ENCODE measurements at regions not wholly inside any gene's neighbourhood (a gene's known extent, or its start where the extent isn't known, plus 50 kb on each side); places are given as distances from the start of the nearest gene placed in this dataset.

DNA sequence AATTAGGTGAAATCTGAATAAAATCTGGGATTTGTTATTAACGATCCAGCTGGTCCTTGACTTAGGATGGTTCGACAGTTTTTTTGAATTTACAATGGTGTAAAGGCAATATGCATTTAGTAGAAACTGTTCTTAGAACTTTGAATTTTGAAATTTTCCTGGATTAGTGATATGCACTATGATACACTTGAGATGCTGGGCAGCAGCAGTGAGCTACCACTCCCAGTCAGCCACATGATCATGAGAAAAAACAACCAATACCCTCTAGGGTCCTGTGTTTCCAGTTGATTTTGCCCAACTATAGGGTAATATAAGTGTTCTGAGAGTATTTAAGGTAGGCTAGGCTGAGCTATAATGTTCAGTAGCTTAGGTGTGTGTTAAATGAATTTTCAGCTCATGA, 303.7 kb downstream of the GPAT3 start:
- no peak for FAIRE-seq
- no peak for TF ChIP-seq TAF1 (IDR thresholded peaks at IDR 0.05; ENCODE audit: low read depth, low read length)
- no peak for TF ChIP-seq POLR2AphosphoS5 (IDR thresholded peaks at IDR 0.05; ENCODE audit: low read depth, low read length)
- TF ChIP-seq PAX5 (IDR thresholded peaks at IDR 0.05; ENCODE audit: insufficient read depth, low read length, severe bottlenecking), result no peak
- TF ChIP-seq SPI1 (IDR thresholded peaks at IDR 0.05; ENCODE audit: low read depth, low read length), result no peak
- TF ChIP-seq POU2F2 (IDR thresholded peaks at IDR 0.05; ENCODE audit: low read depth, low read length), result no peak
- TF ChIP-seq POLR2A (IDR thresholded peaks at IDR 0.05; ENCODE audit: low read depth, low read length), result no peak
- DNase-seq (ENCODE audit: insufficient read length, low spot score), result no peak

DNA sequence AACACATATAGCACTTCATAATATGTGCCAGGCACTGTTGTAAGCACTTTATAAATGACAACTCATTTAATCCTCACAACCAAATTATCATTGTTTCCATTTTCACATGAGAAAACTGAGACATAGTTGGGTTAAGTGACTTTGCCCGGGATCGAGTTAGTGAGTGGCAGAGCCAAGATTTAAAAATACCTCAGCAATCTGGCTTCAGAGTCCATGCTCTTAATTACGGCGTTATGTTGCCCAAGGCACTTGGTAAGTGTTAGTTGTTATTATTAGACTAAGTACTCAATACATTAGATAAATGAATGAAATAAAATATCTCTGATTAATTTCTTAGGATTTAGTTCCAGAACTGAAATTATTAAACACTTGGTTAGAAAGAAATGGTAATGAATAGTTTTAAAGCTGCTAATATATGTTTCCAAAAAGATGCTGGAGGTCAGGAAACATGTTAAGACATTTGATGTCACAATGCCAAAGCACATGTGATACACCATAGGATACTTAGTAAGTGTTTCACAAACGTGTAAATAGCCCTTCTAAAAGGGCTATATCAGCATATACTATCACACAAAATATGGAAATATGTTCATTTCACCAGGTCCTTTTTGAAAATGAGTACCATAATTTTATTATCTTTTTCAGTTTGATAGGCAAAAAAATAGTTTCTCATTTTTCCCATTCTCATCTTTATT, 301.9 kb downstream of the GPAT3 start:
- DNase-seq (ENCODE audit: insufficient read length, low spot score), result no peak
- TF ChIP-seq PAX5 (IDR thresholded peaks at IDR 0.05; ENCODE audit: insufficient read depth, low read length, severe bottlenecking) (no peak), SPI1 (IDR thresholded peaks at IDR 0.05; ENCODE audit: low read depth, low read length) (no peak), POLR2A (IDR thresholded peaks at IDR 0.05; ENCODE audit: low read depth, low read length) (no peak), POU2F2 (IDR thresholded peaks at IDR 0.05; ENCODE audit: low read depth, low read length) (no peak), TAF1 (IDR thresholded peaks at IDR 0.05; ENCODE audit: low read depth, low read length) (no peak), POLR2AphosphoS5 (IDR thresholded peaks at IDR 0.05; ENCODE audit: low read depth, low read length) (no peak)
- no peak for FAIRE-seq

DNA sequence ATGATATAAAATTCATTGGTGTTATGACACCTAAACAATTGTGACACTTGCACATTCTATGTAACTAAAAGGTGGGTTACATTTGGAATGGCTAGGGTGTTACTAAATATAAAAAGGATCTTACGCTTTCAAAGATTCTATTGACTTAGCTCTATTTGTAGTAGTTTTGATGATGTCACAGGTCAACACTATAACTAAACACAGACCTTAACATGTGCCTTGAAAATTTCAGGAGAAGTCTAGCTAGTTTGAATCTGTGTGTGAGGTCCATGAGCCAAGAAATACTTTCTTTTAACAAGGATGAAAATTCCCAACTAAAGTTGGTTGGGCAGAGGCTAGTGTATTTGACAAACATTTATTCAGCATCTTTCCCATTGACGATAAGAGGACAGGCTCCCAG, 298.0 kb downstream of the GPAT3 start:
- FAIRE-seq (no peak), DNase-seq (ENCODE audit: insufficient read length, low spot score) (no peak)
- TF ChIP-seq POU2F2 (IDR thresholded peaks at IDR 0.05; ENCODE audit: low read depth, low read length), result no peak

DNA sequence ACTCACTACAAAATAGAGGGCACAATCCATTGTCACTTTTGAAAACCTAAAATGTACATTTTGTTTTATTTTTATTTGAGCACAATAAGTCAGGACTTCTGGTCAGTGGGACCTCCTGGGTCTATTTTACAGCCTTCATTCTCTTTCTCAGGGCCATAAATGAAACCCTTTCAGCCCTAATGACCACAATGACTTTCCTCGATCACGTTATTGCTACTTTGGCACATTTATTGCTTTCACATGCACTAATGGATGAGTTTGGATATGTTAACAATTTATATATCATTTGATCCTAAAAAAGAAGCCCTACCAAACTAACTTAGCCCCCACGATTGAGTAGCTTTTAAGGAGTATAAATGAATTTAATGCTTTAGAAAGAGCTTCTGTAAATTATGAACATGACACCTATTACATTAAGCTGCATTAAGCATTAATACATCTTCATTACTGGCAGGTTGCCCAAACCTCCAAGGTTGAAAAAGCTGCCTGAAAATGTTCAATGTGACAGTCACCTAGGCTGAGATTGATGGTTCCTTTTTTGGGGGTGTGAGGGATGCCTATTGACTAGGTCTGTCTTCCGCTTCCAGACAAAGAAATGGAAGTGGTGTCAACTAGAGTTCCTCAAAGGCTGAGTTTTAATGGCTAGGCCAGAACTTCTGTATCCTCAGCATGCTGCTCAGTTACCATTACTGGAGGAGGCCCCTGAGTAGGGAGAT, 296.4 kb downstream of the GPAT3 start:
- DNase-seq (ENCODE audit: insufficient read length, low spot score) (no peak), FAIRE-seq (no peak)
- no peak for TF ChIP-seq POLR2AphosphoS5 (IDR thresholded peaks at IDR 0.05; ENCODE audit: low read depth, low read length)
- no peak for TF ChIP-seq PAX5 (IDR thresholded peaks at IDR 0.05; ENCODE audit: insufficient read depth, low read length, severe bottlenecking)
- no peak for TF ChIP-seq SPI1 (IDR thresholded peaks at IDR 0.05; ENCODE audit: low read depth, low read length)
- no peak for TF ChIP-seq TAF1 (IDR thresholded peaks at IDR 0.05; ENCODE audit: low read depth, low read length)
- TF ChIP-seq POLR2A (IDR thresholded peaks at IDR 0.05; ENCODE audit: low read depth, low read length), result no peak
- no peak for TF ChIP-seq POU2F2 (IDR thresholded peaks at IDR 0.05; ENCODE audit: low read depth, low read length)

DNA sequence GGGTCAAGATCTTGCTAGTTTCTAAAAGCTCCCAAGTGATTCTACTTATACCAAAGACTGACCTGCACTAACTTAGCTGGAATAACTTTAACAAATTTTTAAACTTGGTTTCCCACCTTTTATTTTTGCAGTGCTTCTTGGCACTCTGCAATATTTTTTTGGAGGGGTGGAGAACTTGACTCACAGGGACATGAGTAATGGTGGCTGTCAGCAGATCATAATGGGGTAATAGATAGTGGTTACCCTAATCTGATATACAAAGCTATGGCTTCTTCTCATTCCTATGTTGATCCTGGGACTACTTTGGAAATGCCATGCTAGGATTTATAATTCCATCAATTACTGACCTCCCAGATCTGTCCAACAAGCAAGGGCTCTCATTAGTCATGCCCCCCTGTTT, 295.7 kb downstream of the GPAT3 start:
- no peak for TF ChIP-seq POU2F2 (IDR thresholded peaks at IDR 0.05; ENCODE audit: low read depth, low read length)
- no peak for TF ChIP-seq TAF1 (IDR thresholded peaks at IDR 0.05; ENCODE audit: low read depth, low read length)
- TF ChIP-seq PAX5 (IDR thresholded peaks at IDR 0.05; ENCODE audit: insufficient read depth, low read length, severe bottlenecking), result no peak
- no peak for TF ChIP-seq SPI1 (IDR thresholded peaks at IDR 0.05; ENCODE audit: low read depth, low read length)
- TF ChIP-seq POLR2A (IDR thresholded peaks at IDR 0.05; ENCODE audit: low read depth, low read length), result no peak
- TF ChIP-seq POLR2AphosphoS5 (IDR thresholded peaks at IDR 0.05; ENCODE audit: low read depth, low read length), result no peak
- no peak for FAIRE-seq
- DNase-seq (ENCODE audit: insufficient read length, low spot score), result no peak

DNA sequence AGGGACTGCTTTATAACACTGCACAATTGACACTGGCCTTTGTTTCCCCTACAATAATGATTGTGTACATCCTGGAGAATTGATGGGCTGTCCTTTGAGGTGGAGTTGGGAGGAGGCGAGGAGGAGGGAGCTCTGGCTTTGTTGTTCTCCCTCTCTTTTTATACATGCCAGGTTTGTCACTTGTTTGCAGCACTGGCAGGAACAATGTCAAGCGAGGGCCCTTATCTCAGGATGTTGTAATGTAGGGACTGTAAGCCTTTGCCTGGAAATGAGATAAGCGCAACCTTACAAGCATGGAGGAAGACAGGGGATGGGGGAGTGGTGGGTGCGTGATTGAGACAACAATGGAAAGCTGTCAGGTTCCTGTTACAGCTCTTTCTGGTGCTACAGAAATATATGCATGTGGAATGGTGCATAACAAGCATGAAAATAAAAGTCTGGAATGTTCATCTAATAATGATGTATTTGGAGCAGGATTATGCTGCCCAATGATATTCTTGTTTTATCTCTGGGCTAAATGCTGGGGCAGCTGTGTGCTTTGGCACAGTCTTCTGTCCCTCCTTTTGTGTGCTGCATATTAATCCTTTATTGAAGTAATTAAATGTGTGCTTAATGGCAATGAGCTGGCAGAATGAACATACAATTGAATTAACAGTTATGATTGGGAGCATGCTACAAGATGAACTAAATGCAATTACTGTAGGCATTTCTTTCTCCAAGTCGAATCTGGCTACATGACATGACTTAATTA, 294.4 kb downstream of the GPAT3 start:
- no peak for TF ChIP-seq PAX5 (IDR thresholded peaks at IDR 0.05; ENCODE audit: insufficient read depth, low read length, severe bottlenecking)
- DNase-seq (ENCODE audit: insufficient read length, low spot score), result no peak
- no peak for FAIRE-seq

DNA sequence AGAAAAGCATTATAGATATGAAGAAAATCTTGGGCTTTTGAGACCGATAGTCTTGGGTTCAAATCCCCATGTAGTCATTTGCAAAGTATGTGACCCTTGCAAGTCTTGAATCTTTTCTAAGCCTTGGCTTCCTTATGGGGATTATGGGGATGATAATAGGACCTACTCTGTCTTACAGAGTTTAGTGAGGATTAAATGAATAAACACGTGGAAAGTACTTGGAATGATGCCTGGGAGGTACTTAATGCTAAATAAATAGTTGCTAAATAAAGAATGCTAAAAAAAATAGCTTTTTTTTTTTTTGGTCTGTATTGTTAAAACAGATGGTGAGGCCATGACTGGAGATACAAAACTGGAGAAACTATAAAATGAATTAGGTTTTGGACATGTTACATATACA, 292.7 kb downstream of the GPAT3 start:
- no peak for DNase-seq (ENCODE audit: insufficient read length, low spot score)
- no peak for TF ChIP-seq POLR2AphosphoS5 (IDR thresholded peaks at IDR 0.05; ENCODE audit: low read depth, low read length)
- no peak for TF ChIP-seq TAF1 (IDR thresholded peaks at IDR 0.05; ENCODE audit: low read depth, low read length)
- TF ChIP-seq POU2F2 (IDR thresholded peaks at IDR 0.05; ENCODE audit: low read depth, low read length), result no peak
- no peak for TF ChIP-seq POLR2A (IDR thresholded peaks at IDR 0.05; ENCODE audit: low read depth, low read length)
- TF ChIP-seq SPI1 (IDR thresholded peaks at IDR 0.05; ENCODE audit: low read depth, low read length), result no peak
- TF ChIP-seq PAX5 (IDR thresholded peaks at IDR 0.05; ENCODE audit: insufficient read depth, low read length, severe bottlenecking), result no peak
- FAIRE-seq, result no peak

DNA sequence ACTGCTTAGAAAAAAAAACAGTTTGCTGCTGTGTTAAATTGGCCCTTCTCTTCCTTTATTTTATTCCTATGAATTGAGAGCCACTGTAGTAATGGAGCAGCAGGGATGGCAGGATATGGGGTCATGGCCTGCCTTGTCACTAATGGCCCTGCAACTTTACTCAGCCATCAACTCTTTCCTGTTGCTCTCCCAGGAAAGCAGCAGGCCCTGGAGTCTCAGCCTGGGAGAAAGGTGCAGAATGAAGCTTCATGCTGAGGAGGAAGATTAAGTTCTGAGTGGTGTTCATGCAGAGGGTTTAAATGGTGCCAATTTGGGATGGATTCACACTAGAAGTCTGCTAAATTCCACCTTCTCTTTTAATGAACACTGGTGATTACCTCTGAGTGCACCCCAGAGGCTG, 285.6 kb downstream of the GPAT3 start:
- TF ChIP-seq SPI1 (IDR thresholded peaks at IDR 0.05; ENCODE audit: low read depth, low read length) (no peak), POLR2AphosphoS5 (IDR thresholded peaks at IDR 0.05; ENCODE audit: low read depth, low read length) (no peak), PAX5 (IDR thresholded peaks at IDR 0.05; ENCODE audit: insufficient read depth, low read length, severe bottlenecking) (no peak), POU2F2 (IDR thresholded peaks at IDR 0.05; ENCODE audit: low read depth, low read length) (no peak), POLR2A (IDR thresholded peaks at IDR 0.05; ENCODE audit: low read depth, low read length) (no peak), TAF1 (IDR thresholded peaks at IDR 0.05; ENCODE audit: low read depth, low read length) (no peak)
- FAIRE-seq (no peak), DNase-seq (ENCODE audit: insufficient read length, low spot score) (no peak)

DNA sequence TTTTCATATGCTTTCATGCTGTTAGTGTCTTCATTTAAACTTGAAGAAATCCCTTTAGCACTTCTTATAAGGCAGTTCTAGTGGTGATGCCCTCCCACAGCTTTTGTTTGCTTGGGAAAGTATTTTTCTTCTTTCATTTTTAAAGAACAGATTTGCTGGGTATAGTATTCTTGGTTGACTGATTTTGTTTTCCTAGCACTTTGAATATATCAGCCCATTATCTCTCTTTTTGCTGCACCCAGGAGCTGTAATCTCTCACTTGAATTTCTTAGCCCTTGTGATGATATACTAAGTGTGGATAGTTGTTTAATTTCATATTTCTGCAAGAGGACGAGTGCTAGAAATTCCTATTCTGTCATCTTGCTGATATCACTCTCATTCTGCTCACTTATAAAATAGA, 283.7 kb downstream of the GPAT3 start:
- TF ChIP-seq SPI1 (IDR thresholded peaks at IDR 0.05; ENCODE audit: low read depth, low read length) (no peak), POU2F2 (IDR thresholded peaks at IDR 0.05; ENCODE audit: low read depth, low read length) (no peak), TAF1 (IDR thresholded peaks at IDR 0.05; ENCODE audit: low read depth, low read length) (no peak), POLR2A (IDR thresholded peaks at IDR 0.05; ENCODE audit: low read depth, low read length) (no peak), POLR2AphosphoS5 (IDR thresholded peaks at IDR 0.05; ENCODE audit: low read depth, low read length) (no peak), PAX5 (IDR thresholded peaks at IDR 0.05; ENCODE audit: insufficient read depth, low read length, severe bottlenecking) (no peak)
- FAIRE-seq (no peak), DNase-seq (ENCODE audit: insufficient read length, low spot score) (no peak)
